HG02981 (cell line): ENCODE measurements at regions not wholly inside any gene's neighbourhood (a gene's known extent, or its start where the extent isn't known, plus 50 kb on each side); places are given as distances from the start of the nearest gene placed in this dataset.

ENCODE experiments used
- ATAC-seq: cut with Tn5 transposase; IDR thresholded peaks from one replicate; pipeline ENCODE4 v1.9.1; 2021; ENCODE audit warnings: mild to moderate bottlenecking, moderate library complexity; ENCODE audit not compliant: unreplicated experiment

- ATAC-seq: no peak
Observed at GRCh38 chr5:14019768-14020290, 75.3 kb upstream of the DNAH5 start.

- no peak for ATAC-seq
Observed at GRCh38 chr5:14017904-14018303, 73.4 kb upstream of the DNAH5 start.

GRCh38 chr5:14016549-14016948 is 72.1 kb upstream of the DNAH5 start:
- no peak for ATAC-seq

GRCh38 chr5:14011089-14012020 is 66.9 kb upstream of the DNAH5 start:
- peak; percentile 90 for ATAC-seq

GRCh38 chr5:14009575-14009974 is 65.1 kb upstream of the DNAH5 start:
- no peak for ATAC-seq

GRCh38 chr5:14008819-14009311 is 64.4 kb upstream of the DNAH5 start:
- no peak for ATAC-seq

- ATAC-seq: no peak
Observed at GRCh38 chr5:14006823-14007520, 62.5 kb upstream of the DNAH5 start.

GRCh38 chr5:14004598-14005394 is 60.3 kb upstream of the DNAH5 start:
- no peak for ATAC-seq

GRCh38 chr5:14003936-14004335 is 59.4 kb upstream of the DNAH5 start:
- ATAC-seq: no peak

GRCh38 chr5:14003513-14003912 is 59.0 kb upstream of the DNAH5 start:
- ATAC-seq: no peak

- ATAC-seq: no peak
Observed at GRCh38 chr5:13998254-13998653, 53.8 kb upstream of the DNAH5 start.

GRCh38 chr5:13997514-13997913 is 53.0 kb upstream of the DNAH5 start:
- ATAC-seq: no peak

GRCh38 chr5:13994621-13995253 is 50.2 kb upstream of the DNAH5 start:
- no peak for ATAC-seq
